Mesenchymal stem cell (in vitro differentiated cells and primary cell): ENCODE measurements at regions not wholly inside any gene's neighbourhood (a gene's known extent, or its start where the extent isn't known, plus 50 kb on each side); places are given as distances from the start of the nearest gene placed in this dataset.

ENCODE experiments used
- DNase-seq: peaks from one replicate; pipeline ENCODE4 v3.0.0-alpha.2; 2013
- H2AFZ ChIP-seq: one replicate; pipeline ENCODE4 v1.6.1; 2013; ENCODE audit warnings: low read depth, mild to moderate bottlenecking, control low read depth, inconsistent platforms, low read length, moderate library complexity
- H2AK5ac ChIP-seq: 2 replicates; pipeline ENCODE4 v1.6.1; 2013; ENCODE audit warnings: low read length, moderate library complexity, mild to moderate bottlenecking, inconsistent platforms; ENCODE audit not compliant: severe bottlenecking
- H2BK120ac ChIP-seq: one replicate; pipeline ENCODE4 v1.6.1; 2013; ENCODE audit warnings: low read depth, mild to moderate bottlenecking, inconsistent platforms, low read length, moderate library complexity
- H2BK12ac ChIP-seq, 2 experiments: one replicate each; pipeline ENCODE4 v1.6.1; 2013; ENCODE audit warnings: inconsistent platforms in 2 of 2, low read length in 2 of 2, mild to moderate bottlenecking in 2 of 2, moderate library complexity in 2 of 2, control low read depth in 1 of 2
- H2BK15ac ChIP-seq: one replicate; pipeline ENCODE4 v1.6.1; 2013; ENCODE audit warnings: mild to moderate bottlenecking, low read depth, inconsistent platforms; ENCODE audit not compliant: poor library complexity, severe bottlenecking
- H2BK5ac ChIP-seq: 2 replicates; pipeline ENCODE4 v1.6.1; 2013; ENCODE audit warnings: low read depth, mild to moderate bottlenecking, low read length, control low read depth, inconsistent platforms; ENCODE audit not compliant: poor library complexity, severe bottlenecking
- H3K14ac ChIP-seq, 2 experiments: one replicate each; pipeline ENCODE4 v1.6.1; 2013; ENCODE audit warnings: inconsistent platforms in 2 of 2, low read length in 2 of 2, control low read depth in 1 of 2, mild to moderate bottlenecking in 1 of 2, moderate library complexity in 1 of 2
- H3K18ac ChIP-seq, 2 experiments: one replicate each; pipeline ENCODE4 v1.6.1; 2013; ENCODE audit warnings: inconsistent platforms in 2 of 2, low read length in 2 of 2, control low read depth in 1 of 2, low read depth in 1 of 2, mild to moderate bottlenecking in 1 of 2
- H3K23ac ChIP-seq, 2 experiments: one replicate each; pipeline ENCODE4 v1.6.1; 2013; ENCODE audit warnings: inconsistent platforms in 2 of 2, low read length in 2 of 2, mild to moderate bottlenecking in 2 of 2, moderate library complexity in 2 of 2, control low read depth in 1 of 2
- H3K27ac ChIP-seq: 2 replicates; pipeline ENCODE4 v1.5.1; 2013; ENCODE audit warnings: mild to moderate bottlenecking, moderate library complexity, low read length, control low read depth, inconsistent platforms; ENCODE audit not compliant: poor library complexity, severe bottlenecking
- H3K27me3 ChIP-seq, 2 experiments: 2 replicates each; pipeline versions ENCODE4 v1.6.1 to v1.7.0; 2013; ENCODE audit warnings: low read length in 2 of 2, mild to moderate bottlenecking in 2 of 2, moderate library complexity in 2 of 2, control low read depth in 1 of 2, inconsistent platforms in 1 of 2; ENCODE audit not compliant: control insufficient read depth in 1 of 2, insufficient read depth in 1 of 2
- H3K36me3 ChIP-seq, 2 experiments: 2 replicates each; pipeline versions ENCODE4 v1.6.1 to v1.7.0; 2013; ENCODE audit warnings: low read length in 2 of 2, control low read depth in 1 of 2, inconsistent platforms in 1 of 2, low read depth in 1 of 2, mild to moderate bottlenecking in 1 of 2; ENCODE audit not compliant: insufficient read depth in 2 of 2, control insufficient read depth in 1 of 2
- H3K4ac ChIP-seq, 2 experiments: one replicate each; pipeline ENCODE4 v1.6.1; 2013; ENCODE audit warnings: inconsistent platforms in 2 of 2, low read length in 2 of 2, mild to moderate bottlenecking in 2 of 2, moderate library complexity in 2 of 2, control low read depth in 1 of 2, low read depth in 1 of 2
- H3K4me1 ChIP-seq: 2 replicates; pipeline ENCODE4 v1.6.1; 2013; ENCODE audit warnings: low read depth, low read length, control low read depth; ENCODE audit not compliant: control insufficient read depth, insufficient read depth
- H3K4me2 ChIP-seq: 2 replicates; pipeline ENCODE4 v1.6.1; 2013; ENCODE audit warnings: low read length, mild to moderate bottlenecking, inconsistent platforms; ENCODE audit not compliant: poor library complexity, severe bottlenecking
- H3K4me3 ChIP-seq, 2 experiments: 2 replicates each; pipeline versions ENCODE4 v1.5.1 to v1.7.0; 2013; ENCODE audit warnings: low read length in 2 of 2, mild to moderate bottlenecking in 2 of 2, control low read depth in 1 of 2, low read depth in 1 of 2; ENCODE audit not compliant: insufficient read depth in 1 of 2
- H3K79me1 ChIP-seq: replicated peaks from 2 replicates; pipeline ENCODE4 v1.6.1; 2013; ENCODE audit warnings: mild to moderate bottlenecking, control low read depth, low read length, inconsistent platforms; ENCODE audit not compliant: poor library complexity, severe bottlenecking
- H3K9ac ChIP-seq: 2 replicates; pipeline ENCODE4 v1.7.0; 2013; ENCODE audit warnings: mild to moderate bottlenecking, low read length, moderate library complexity
- H3K9me3 ChIP-seq: 2 replicates; pipeline ENCODE4 v1.7.0; 2013; ENCODE audit warnings: mild to moderate bottlenecking, low read length; ENCODE audit not compliant: control insufficient read depth
- H4K8ac ChIP-seq: one replicate; pipeline ENCODE4 v1.6.1; 2013; ENCODE audit warnings: inconsistent platforms, mild to moderate bottlenecking, low read length, moderate library complexity
- H4K91ac ChIP-seq: one replicate; pipeline ENCODE4 v1.6.1; 2013; ENCODE audit warnings: mild to moderate bottlenecking, low read length, inconsistent platforms
- WGBS: methylation state at CpG from one replicate; pipeline ENCODE4 v1.1.7; 2013; ENCODE audit warnings: mixed read lengths; 5-methylcytosine and 5-hydroxymethylcytosine counted together

DNA sequence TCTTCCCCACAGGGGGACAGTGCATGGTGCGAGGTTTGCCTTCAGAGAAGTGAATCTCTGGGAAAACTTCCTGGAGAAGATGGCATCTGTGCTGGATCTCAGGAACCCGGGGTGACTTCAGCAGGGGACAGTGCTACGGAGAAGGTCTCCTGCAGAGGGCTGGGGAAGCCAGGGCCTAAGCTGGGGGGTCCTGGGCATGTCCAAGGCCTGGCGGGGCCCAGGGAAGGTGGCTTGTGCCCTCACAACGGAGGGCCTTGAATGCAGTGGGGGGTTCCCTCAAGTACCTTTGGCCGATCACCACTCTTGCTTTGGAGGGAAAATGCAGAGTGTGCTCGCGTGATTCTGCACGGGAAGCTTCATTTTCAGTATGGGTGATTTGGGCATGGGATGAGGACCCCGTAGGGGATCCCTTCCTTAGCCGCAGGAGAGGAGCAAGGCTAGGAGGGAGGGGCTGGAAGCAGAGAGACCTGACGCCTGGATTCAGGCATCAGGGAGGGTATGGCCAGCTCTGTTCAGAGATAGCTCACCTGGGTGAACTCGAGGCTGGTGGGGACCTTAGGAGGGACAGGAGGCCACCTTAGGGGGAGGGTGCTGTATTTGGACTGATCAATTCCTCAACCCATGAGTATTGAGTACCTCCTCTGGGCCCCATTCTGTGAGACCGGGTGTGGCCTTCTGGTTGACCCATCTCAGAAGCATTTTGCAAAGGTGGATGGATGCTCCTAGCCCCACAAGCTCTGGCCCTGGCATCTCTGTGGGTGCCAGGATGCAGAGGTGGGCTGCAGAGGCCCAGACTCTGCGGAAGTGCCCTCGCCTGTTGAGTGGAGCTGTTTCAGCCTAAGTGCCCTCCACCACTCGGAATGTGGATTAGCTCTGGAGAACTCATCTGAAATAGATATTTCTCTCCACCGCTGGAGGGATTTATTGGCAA lies 529.4 kb downstream of the TBC1D22A start:
- 70% methylated on average over 17 of the region's 18 CpGs for WGBS
- DNase-seq = no peak
- no peaks in the 10 kb centered on the region for H3K36me3 ChIP-seq

DNA sequence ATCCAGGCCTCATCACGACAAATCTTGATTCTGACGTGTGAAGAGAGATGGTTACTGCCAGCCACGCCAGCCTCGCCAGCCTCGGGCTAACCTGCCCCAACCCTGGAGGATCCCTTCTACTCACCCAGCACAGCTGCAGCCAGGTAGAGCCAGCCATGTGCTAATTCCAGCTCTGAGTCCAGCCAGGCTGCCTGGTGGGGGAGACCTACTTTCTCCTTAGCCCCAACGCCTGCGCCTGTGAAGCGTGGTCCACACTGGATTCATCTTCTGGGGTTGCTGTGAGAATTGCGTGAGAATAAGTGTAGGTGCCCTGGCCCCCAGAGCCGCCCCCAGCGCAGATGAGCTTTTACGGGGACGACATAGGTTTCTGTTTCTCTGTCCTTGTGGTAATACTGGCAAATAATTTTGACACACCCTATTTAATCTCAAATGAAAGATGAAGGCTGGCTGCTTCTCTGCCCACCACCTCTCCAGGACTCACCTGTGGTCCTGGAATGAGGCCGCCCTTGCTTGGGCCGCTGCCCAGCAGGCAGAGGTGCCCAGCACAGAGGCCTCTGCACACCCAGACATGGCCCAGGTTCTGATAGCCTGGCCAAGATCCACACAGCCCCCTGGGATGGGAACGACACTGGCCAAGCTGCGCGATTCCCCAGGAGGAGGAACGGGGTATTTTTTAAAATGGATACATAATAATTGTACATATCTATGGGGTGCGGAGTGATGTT lies 528.4 kb downstream of the TBC1D22A start:
- H3K4me1 ChIP-seq = no peaks in the 10 kb centered on the region
- H3K36me3 ChIP-seq = no peaks in the 10 kb centered on the region
- no peak overlapping the region for H2AK5ac ChIP-seq
- DNase-seq = no peak
- H2BK5ac ChIP-seq = no peak overlapping the region
- H3K4me3 ChIP-seq = no peak overlapping the region
- no peak overlapping the region for H2AFZ ChIP-seq
- no peak overlapping the region for H3K14ac ChIP-seq
- H3K79me1 ChIP-seq = no peaks in the 10 kb centered on the region
- H3K9ac ChIP-seq = no peak overlapping the region
- WGBS = 77% methylated on average over 16 of the region's 20 CpGs
- no peak overlapping the region for H3K27ac ChIP-seq
- no peak overlapping the region for H3K18ac ChIP-seq
- no peaks in the 10 kb centered on the region for H3K9me3 ChIP-seq
- H2BK12ac ChIP-seq = no peak overlapping the region
- peaks cover 0 to 73% of the 10 kb centered on the region in 2 experiments for H3K27me3 ChIP-seq
- no peak overlapping the region for H2BK15ac ChIP-seq
- no peak overlapping the region for H3K23ac ChIP-seq
- no peak overlapping the region for H4K91ac ChIP-seq
- H3K4ac ChIP-seq = no peak overlapping the region
- H3K4me2 ChIP-seq = no peak overlapping the region
- no peak overlapping the region for H2BK120ac ChIP-seq
- no peak overlapping the region for H4K8ac ChIP-seq

More for the DNA sequence above, 529.4 kb downstream of the TBC1D22A start:
- H3K23ac ChIP-seq = no peak overlapping the region
- no peak overlapping the region for H3K27ac ChIP-seq
- no peak overlapping the region for H3K4ac ChIP-seq
- no peak overlapping the region for H3K14ac ChIP-seq
- H4K91ac ChIP-seq = no peak overlapping the region
- H3K9ac ChIP-seq = no peak overlapping the region
- no peak overlapping the region for H3K4me3 ChIP-seq
- no peak overlapping the region for H2BK120ac ChIP-seq
- no peaks in the 10 kb centered on the region for H3K79me1 ChIP-seq
- no peak overlapping the region for H4K8ac ChIP-seq
- H3K4me1 ChIP-seq = no peaks in the 10 kb centered on the region
- H2AFZ ChIP-seq = no peak overlapping the region
- no peak overlapping the region for H3K4me2 ChIP-seq
- no peak overlapping the region for H2BK12ac ChIP-seq
- H2AK5ac ChIP-seq = no peak overlapping the region
- peaks cover 0 to 64% of the 10 kb centered on the region in 2 experiments for H3K27me3 ChIP-seq
- H2BK15ac ChIP-seq = no peak overlapping the region
- H2BK5ac ChIP-seq = no peak overlapping the region
- no peaks in the 10 kb centered on the region for H3K9me3 ChIP-seq
- H3K18ac ChIP-seq = no peak overlapping the region

DNA sequence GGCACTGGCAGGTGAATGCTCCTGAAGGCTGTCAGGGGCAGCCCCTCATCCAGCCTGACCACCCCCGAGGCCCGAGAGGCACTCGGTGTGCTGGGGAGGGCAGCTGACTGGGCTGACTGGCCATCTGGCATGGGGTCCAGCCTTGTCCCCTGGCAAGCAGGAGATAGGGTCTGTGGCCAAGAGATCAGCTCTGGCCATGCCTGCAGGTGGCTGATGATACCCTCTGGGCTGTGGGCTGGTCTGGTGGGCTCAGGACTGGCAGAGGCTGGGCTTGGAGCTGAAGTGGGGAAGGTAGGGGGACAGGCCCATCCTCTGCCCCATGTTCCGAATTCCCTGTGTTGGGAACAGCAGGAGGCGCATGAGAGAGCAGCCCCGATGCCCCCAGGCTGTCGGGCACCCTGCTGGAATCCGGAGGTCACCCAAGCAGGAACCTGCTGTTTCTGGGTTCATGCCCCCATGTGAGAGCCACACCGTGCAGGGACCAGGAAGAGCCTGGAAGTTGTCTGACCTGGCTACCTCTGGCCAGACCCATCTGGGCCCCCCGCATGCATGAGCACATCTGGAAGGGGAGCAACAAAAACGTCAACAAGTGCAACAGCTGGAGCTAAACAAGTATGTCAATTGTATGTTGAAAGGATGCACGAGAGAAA lies 527.0 kb downstream of the TBC1D22A start:
- Histone ChIP-seq H2BK15ac (no peak overlapping the region), H3K9ac (no peak overlapping the region), H3K27ac (no peak overlapping the region), H3K14ac (no peak overlapping the region), H3K4me2 (no peak overlapping the region), H3K23ac (no peak overlapping the region), H3K18ac (no peak overlapping the region), H3K9me3 (no peaks in the 10 kb centered on the region), H2BK12ac (no peak overlapping the region), H3K36me3 (no peaks in the 10 kb centered on the region), H3K79me1 (no peaks in the 10 kb centered on the region), H3K4me3 (no peak overlapping the region), H2AFZ (no peak overlapping the region), H2BK5ac (no peak overlapping the region), H3K4me1 (no peaks in the 10 kb centered on the region), H2BK120ac (no peak overlapping the region), H2AK5ac (no peak overlapping the region), H4K8ac (no peak overlapping the region), H3K27me3 (peaks cover 0 to 80% of the 10 kb centered on the region in 2 experiments), H3K4ac (no peak overlapping the region), H4K91ac (no peak overlapping the region)
- no peak for DNase-seq
- 78% methylated on average over 12 of the region's 12 CpGs for WGBS

DNA sequence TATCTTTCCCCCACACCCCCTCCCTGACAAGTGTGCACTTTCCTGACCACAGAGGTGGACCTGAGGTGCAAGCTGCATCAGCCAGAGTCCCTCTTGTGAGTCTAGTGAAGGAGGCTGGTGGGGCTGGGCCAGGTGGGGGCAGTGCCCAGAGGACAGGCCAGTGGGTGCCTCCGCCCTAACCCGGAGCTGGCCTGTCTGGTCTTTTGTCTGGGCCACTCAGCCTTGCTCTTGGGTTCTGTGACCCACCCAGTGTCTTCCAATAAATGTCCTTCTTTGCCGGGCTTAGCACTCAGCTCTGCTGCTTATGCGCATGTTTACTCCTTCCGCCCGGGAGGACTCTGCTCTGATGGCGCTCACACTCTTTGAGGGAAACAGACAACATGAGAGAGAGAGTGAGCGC lies 526.2 kb downstream of the TBC1D22A start:
- H3K9ac ChIP-seq = no peak overlapping the region
- WGBS = 77% methylated on average over 8 of the region's 8 CpGs
- H2BK5ac ChIP-seq = no peak overlapping the region
- no peak overlapping the region for H2AFZ ChIP-seq
- peaks cover 0 to 88% of the 10 kb centered on the region in 2 experiments for H3K27me3 ChIP-seq
- H3K79me1 ChIP-seq = no peaks in the 10 kb centered on the region
- H3K27ac ChIP-seq = no peak overlapping the region
- no peak overlapping the region for H3K4me2 ChIP-seq
- no peaks in the 10 kb centered on the region for H3K4me1 ChIP-seq
- no peak overlapping the region for H2AK5ac ChIP-seq
- no peak overlapping the region for H3K18ac ChIP-seq
- no peaks in the 10 kb centered on the region for H3K9me3 ChIP-seq
- no peak overlapping the region for H2BK120ac ChIP-seq
- H2BK15ac ChIP-seq = no peak overlapping the region
- H2BK12ac ChIP-seq = no peak overlapping the region
- no peak overlapping the region for H3K4ac ChIP-seq
- no peak overlapping the region for H4K8ac ChIP-seq
- DNase-seq = no peak
- no peak overlapping the region for H3K4me3 ChIP-seq
- no peak overlapping the region for H4K91ac ChIP-seq
- no peak overlapping the region for H3K23ac ChIP-seq
- H3K36me3 ChIP-seq = no peaks in the 10 kb centered on the region
- H3K14ac ChIP-seq = no peak overlapping the region
